ENCODE measurements at regions not wholly inside any gene's neighbourhood (a gene's known extent, or its start where the extent isn't known, plus 50 kb on each side); places are given as distances from the start of the nearest gene placed in this dataset.

DNA sequence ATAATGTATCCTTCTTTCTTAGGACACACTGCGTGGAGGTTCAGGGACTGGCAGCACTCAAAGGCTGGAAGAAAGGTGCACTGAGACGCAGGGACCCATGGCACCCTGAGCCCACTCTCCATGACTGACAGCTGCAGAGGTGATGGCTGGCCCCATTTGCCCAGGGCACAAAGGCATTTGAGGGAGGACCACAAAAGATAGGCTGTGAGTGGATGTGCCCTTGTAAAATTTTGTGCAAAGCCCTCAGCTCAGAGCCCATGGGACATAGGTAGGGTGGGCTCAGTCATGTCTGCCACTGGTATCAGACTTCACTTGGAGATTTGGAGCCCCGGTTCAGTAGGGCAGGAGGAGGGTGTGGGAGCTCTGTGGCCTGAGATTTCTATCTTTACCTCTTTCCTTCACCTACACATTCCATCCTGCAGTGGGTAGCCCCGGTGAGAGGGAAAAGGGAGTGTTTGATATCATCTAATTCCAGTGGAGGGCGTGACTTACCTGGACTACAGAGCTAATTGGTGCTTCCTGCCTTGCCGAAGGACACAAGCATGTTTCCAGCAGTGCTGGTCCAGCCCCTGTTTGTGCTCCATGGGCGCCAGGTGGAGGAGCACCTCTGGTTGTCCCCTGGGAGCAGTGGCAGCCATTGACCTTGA lies 312.2 kb downstream of the EN1 start:
- TF ChIP-seq, protein P1, sequence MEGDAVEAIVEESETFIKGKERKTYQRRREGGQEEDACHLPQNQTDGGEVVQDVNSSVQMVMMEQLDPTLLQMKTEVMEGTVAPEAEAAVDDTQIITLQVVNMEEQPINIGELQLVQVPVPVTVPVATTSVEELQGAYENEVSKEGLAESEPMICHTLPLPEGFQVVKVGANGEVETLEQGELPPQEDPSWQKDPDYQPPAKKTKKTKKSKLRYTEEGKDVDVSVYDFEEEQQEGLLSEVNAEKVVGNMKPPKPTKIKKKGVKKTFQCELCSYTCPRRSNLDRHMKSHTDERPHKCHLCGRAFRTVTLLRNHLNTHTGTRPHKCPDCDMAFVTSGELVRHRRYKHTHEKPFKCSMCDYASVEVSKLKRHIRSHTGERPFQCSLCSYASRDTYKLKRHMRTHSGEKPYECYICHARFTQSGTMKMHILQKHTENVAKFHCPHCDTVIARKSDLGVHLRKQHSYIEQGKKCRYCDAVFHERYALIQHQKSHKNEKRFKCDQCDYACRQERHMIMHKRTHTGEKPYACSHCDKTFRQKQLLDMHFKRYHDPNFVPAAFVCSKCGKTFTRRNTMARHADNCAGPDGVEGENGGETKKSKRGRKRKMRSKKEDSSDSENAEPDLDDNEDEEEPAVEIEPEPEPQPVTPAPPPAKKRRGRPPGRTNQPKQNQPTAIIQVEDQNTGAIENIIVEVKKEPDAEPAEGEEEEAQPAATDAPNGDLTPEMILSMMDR (IDR thresholded peaks at IDR 0.05), result no peak
- no peak for TF ChIP-seq POLR2A (IDR thresholded peaks at IDR 0.05)
